Tibial artery (tissue), 4 donors: ENCODE measurements at regions not wholly inside any gene's neighbourhood (a gene's known extent, or its start where the extent isn't known, plus 50 kb on each side); places are given as distances from the start of the nearest gene placed in this dataset.

Source experiments
- DNase-seq, 2 donors: peaks; one replicate each; pipeline ENCODE4 v3.0.0-alpha.2; 2019
- H3K27ac ChIP-seq, 2 donors: fragments of 200-600 bp; sonication (generic) in 1 of 2; 1 replicate in 1 of 2; 2 replicates in 1 of 2; pipeline ENCODE4 v1.5.1; 2018 to 2019; ENCODE audit warnings: mild to moderate bottlenecking in 1 of 2
- H3K27me3 ChIP-seq, 2 donors: fragments of 200-600 bp; sonication (generic) in 1 of 2; one replicate each; pipeline versions ENCODE4 v1.5.1 to v1.6.0; 2016 to 2019
- H3K36me3 ChIP-seq, 3 donors: fragments of 200-600 bp; sonication (generic) in 2 of 3; one replicate each; pipeline ENCODE4 v1.5.1; 2016 to 2019; ENCODE audit warnings: mild to moderate bottlenecking in 2 of 3
- H3K4me1 ChIP-seq, 4 donors: fragments of 200-600 bp; sonication (generic) in 2 of 4; 1 replicate in 3 of 4; 2 replicates in 1 of 4; pipeline ENCODE4 v1.5.1; 2016 to 2019
- H3K4me3 ChIP-seq, 2 donors: fragments of 200-600 bp; sonication (generic) in 1 of 2; 1 replicate in 1 of 2; 2 replicates in 1 of 2; pipeline ENCODE4 v1.5.1; 2018 to 2019; ENCODE audit warnings: mild to moderate bottlenecking in 2 of 2
- H3K9me3 ChIP-seq, 3 donors: fragments of 200-600 bp; sonication (generic) in 1 of 3; one replicate each; pipeline ENCODE4 v1.5.1; 2016 to 2019
- CTCF ChIP-seq, 2 experiments: fragments of 200-600 bp in 1 of 2; fragments of 450-650 bp in 1 of 2; IDR thresholded peaks; one replicate each; pipeline ENCODE4 v1.5.1; 2017 to 2019; ENCODE audit warnings: antibody characterized with exemption in 2 of 2, mild to moderate bottlenecking in 1 of 2, moderate library complexity in 1 of 2
- intact Hi-C: fragments of 100-400 bp; cut with DNase I; formaldehyde crosslinking; loops from one replicate; pipeline ENCODE4 v1.15.0; 2023; ENCODE audit warnings: low total_unique reads

DNA sequence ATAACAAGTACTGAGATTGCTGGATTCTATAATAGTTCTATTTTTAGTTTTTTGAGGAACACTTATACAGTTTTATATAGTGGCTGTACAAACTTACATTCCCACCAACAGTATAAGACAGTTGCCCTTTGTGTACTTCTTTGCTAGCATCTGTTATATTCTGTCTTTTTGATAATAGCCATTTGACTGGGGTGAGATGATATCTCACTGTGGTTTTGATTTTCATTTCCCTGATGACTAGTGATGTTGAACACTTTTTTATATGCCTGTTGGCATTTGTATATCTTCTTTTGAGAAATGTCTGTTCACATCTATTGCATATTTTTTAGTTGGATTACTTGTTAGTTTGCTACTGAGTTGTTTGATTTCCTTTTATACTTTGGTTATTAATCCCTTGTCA lies 204.1 kb upstream of the SMC2 start:
- Histone ChIP-seq H3K4me1 (no peaks in the 10 kb centered on the region), H3K27me3 (no peaks in the 10 kb centered on the region), H3K9me3 (no peaks in the 10 kb centered on the region), H3K36me3 (no peaks in the 10 kb centered on the region), H3K4me3 (no peak overlapping the region), H3K27ac (no peak overlapping the region)
- no peak for TF ChIP-seq CTCF (IDR thresholded peaks at IDR 0.05)
- intact Hi-C loops: no loop called here
- no peak for DNase-seq

- Histone ChIP-seq H3K4me1 (no peaks in the 10 kb centered on the region), H3K27ac (no peak overlapping the region), H3K4me3 (no peak overlapping the region), H3K36me3 (no peaks in the 10 kb centered on the region), H3K27me3 (no peaks in the 10 kb centered on the region), H3K9me3 (no peaks in the 10 kb centered on the region)
- no peak for TF ChIP-seq CTCF (IDR thresholded peaks at IDR 0.05)
- no peak for DNase-seq
- intact Hi-C loops: no loop called here
Measured at GRCh38 chr9:103894184-103894583, 199.9 kb upstream of the SMC2 start.

GRCh38 chr9:103898550-103898949 lies 195.6 kb upstream of the SMC2 start:
- Histone ChIP-seq H3K4me1 (no peaks in the 10 kb centered on the region), H3K36me3 (no peaks in the 10 kb centered on the region), H3K27ac (no peak overlapping the region), H3K4me3 (no peak overlapping the region), H3K9me3 (no peaks in the 10 kb centered on the region), H3K27me3 (no peaks in the 10 kb centered on the region)
- no peak for TF ChIP-seq CTCF (IDR thresholded peaks at IDR 0.05)
- intact Hi-C loops: no loop called here
- DNase-seq: no peak

DNA sequence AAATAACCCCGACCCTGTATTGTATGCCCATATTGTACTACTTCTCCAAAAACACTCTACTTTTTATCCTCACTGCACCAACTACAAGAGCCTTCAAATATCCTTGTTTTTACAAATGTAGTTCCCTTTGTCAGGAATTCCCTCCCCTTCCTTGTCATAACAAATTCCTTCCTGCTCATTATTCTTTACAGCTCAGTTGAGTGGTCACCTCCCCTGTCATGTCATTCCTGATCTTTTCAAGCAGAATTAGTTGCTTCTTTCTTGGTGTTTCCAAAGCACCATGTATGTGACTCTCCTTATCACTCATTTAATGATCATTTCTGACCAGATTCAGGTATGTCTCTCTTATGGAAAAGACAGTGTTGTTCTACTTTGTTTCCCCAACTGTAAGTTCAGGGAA lies 194.2 kb upstream of the SMC2 start:
- H3K36me3 ChIP-seq: no peaks in the 10 kb centered on the region
- H3K4me1 ChIP-seq: no peaks in the 10 kb centered on the region
- intact Hi-C loops: no loop called here
- DNase-seq: no peak
- no peaks in the 10 kb centered on the region for H3K9me3 ChIP-seq
- H3K4me3 ChIP-seq: no peak overlapping the region
- H3K27ac ChIP-seq: no peak overlapping the region
- TF ChIP-seq CTCF (IDR thresholded peaks at IDR 0.05): no peak
- H3K27me3 ChIP-seq: no peaks in the 10 kb centered on the region

GRCh38 chr9:103900466-103900865 lies 193.6 kb upstream of the SMC2 start:
- Histone ChIP-seq H3K27me3 (no peaks in the 10 kb centered on the region), H3K4me1 (no peaks in the 10 kb centered on the region), H3K27ac (no peak overlapping the region), H3K36me3 (no peaks in the 10 kb centered on the region), H3K9me3 (no peaks in the 10 kb centered on the region), H3K4me3 (no peak overlapping the region)
- intact Hi-C loops: no loop called here
- no peak for TF ChIP-seq CTCF (IDR thresholded peaks at IDR 0.05)
- no peak for DNase-seq

- no peaks in the 10 kb centered on the region for H3K36me3 ChIP-seq
- TF ChIP-seq CTCF (IDR thresholded peaks at IDR 0.05): no peak
- DNase-seq: no peak
- H3K4me3 ChIP-seq: no peak overlapping the region
- H3K27me3 ChIP-seq: no peaks in the 10 kb centered on the region
- intact Hi-C loops: no loop called here
- no peaks in the 10 kb centered on the region for H3K9me3 ChIP-seq
- H3K27ac ChIP-seq: no peak overlapping the region
- H3K4me1 ChIP-seq: no peaks in the 10 kb centered on the region
Measured at GRCh38 chr9:103902263-103902662, 191.8 kb upstream of the SMC2 start.
